WTC11 (cell line): ENCODE measurements at regions not wholly inside any gene's neighbourhood (a gene's known extent, or its start where the extent isn't known, plus 50 kb on each side); places are given as distances from the start of the nearest gene placed in this dataset.

Source experiments
- ATAC-seq: fragments of 200-7000 bp; cut with Tn5 transposase; 2 replicates; pipeline ENCODE4 v1.10.0; 2021; ENCODE audit warnings: mild to moderate bottlenecking, moderate library complexity
- CTCF ChIA-PET: fragments of 300-600 bp; sonication (Branson Sonifier 250); formaldehyde crosslinking; loops from one replicate; lab custom pipeline; 2021; ENCODE audit warnings: antibody characterized with exemption; lab: Charles Lee
- POLR2A ChIA-PET: fragments of 350-600 bp; sonication (Branson Sonifier 250); formaldehyde crosslinking; loops from one replicate; lab custom pipeline; 2021; ENCODE audit warnings: antibody characterized with exemption; lab: Charles Lee
- DNase-seq: peaks from one replicate; pipeline ENCODE4 v3.0.0; 2021; ENCODE audit warnings: low spot score
- H3K27ac Mint-ChIP-seq: 2 replicates; pipeline ENCODE4 v1.8.0; 2021; ENCODE audit warnings: mixed read lengths
- H3K27me3 Mint-ChIP-seq: 2 replicates; pipeline ENCODE4 v1.8.0; 2021; ENCODE audit warnings: low read depth, mild to moderate bottlenecking, moderate library complexity, mixed read lengths
- H3K36me3 Mint-ChIP-seq: 2 replicates; pipeline ENCODE4 v1.8.0; 2021; ENCODE audit warnings: mixed read lengths
- H3K4me1 Mint-ChIP-seq: 2 replicates; pipeline ENCODE4 v1.8.0; 2022; ENCODE audit warnings: mixed read lengths
- H3K4me3 Mint-ChIP-seq: 2 replicates; pipeline ENCODE4 v1.8.0; 2021; ENCODE audit warnings: mild to moderate bottlenecking, moderate library complexity, mixed read lengths
- H3K9me3 Mint-ChIP-seq: 2 replicates; pipeline ENCODE4 v1.8.0; 2021; ENCODE audit warnings: mixed read lengths
- ATF2 ChIP-seq: sonication (generic); formaldehyde crosslinking; IDR thresholded peaks from 2 replicates; pipeline ENCODE4 v1.8.1; 2022; ENCODE audit warnings: low read depth, missing genetic modification reagents, borderline replicate concordance
- ATF6 ChIP-seq: sonication (generic); formaldehyde crosslinking; IDR thresholded peaks from 2 replicates; pipeline ENCODE4 v1.8.1; 2023; ENCODE audit warnings: mild to moderate bottlenecking, missing genetic modification reagents
- E2F1 ChIP-seq: sonication (generic); formaldehyde crosslinking; IDR thresholded peaks from 2 replicates; pipeline ENCODE4 v1.8.0; 2022; ENCODE audit warnings: mild to moderate bottlenecking, missing genetic modification reagents
- EMX1 ChIP-seq: fragments of 250-450 bp; sonication (Bioruptor Pico); IDR thresholded peaks from 2 replicates; pipeline ENCODE4 v1.8.0; 2021; ENCODE audit warnings: mild to moderate bottlenecking
- ERG ChIP-seq: fragments of 250-450 bp; sonication (Bioruptor Pico); IDR thresholded peaks from 2 replicates; pipeline ENCODE4 v1.8.0; 2021; ENCODE audit warnings: mild to moderate bottlenecking
- FOXJ3 ChIP-seq: sonication (generic); formaldehyde crosslinking; IDR thresholded peaks from 2 replicates; pipeline ENCODE4 v1.9.0; 2021; ENCODE audit warnings: missing genetic modification reagents, mild to moderate bottlenecking, borderline replicate concordance
- FOXK1 ChIP-seq: sonication (generic); formaldehyde crosslinking; IDR thresholded peaks from 2 replicates; pipeline ENCODE4 v1.8.0; 2022; ENCODE audit warnings: mild to moderate bottlenecking, moderate library complexity, missing genetic modification reagents
- MLX ChIP-seq: sonication (generic); formaldehyde crosslinking; IDR thresholded peaks from 2 replicates; pipeline ENCODE4 v1.8.1; 2023; ENCODE audit warnings: mild to moderate bottlenecking, missing genetic modification reagents, moderate library complexity
- OVOL2 ChIP-seq: fragments of 250-450 bp; sonication (Bioruptor Pico); IDR thresholded peaks from 2 replicates; pipeline ENCODE4 v1.9.0; 2021; ENCODE audit warnings: mild to moderate bottlenecking, borderline replicate concordance
- RORB ChIP-seq: fragments of 250-450 bp; sonication (Bioruptor Pico); IDR thresholded peaks from 2 replicates; pipeline ENCODE4 v1.9.0; 2021; ENCODE audit warnings: mild to moderate bottlenecking
- SP1 ChIP-seq: sonication (generic); formaldehyde crosslinking; conservative IDR thresholded peaks from 2 replicates; pipeline ENCODE4 v1.8.1; 2022; ENCODE audit warnings: missing genetic modification reagents
- TEAD1 ChIP-seq: sonication (generic); formaldehyde crosslinking; IDR thresholded peaks from 2 replicates; pipeline ENCODE4 v1.8.0; 2022; ENCODE audit warnings: mild to moderate bottlenecking, missing genetic modification reagents
- TP53 ChIP-seq: sonication (generic); formaldehyde crosslinking; IDR thresholded peaks from 2 replicates; pipeline ENCODE4 v1.8.1; 2023; ENCODE audit warnings: mild to moderate bottlenecking, missing genetic modification reagents
- ZNF232 ChIP-seq: sonication (generic); formaldehyde crosslinking; IDR thresholded peaks from 2 replicates; pipeline ENCODE4 v1.8.0; 2022; ENCODE audit warnings: mild to moderate bottlenecking, missing genetic modification reagents
- ZNF281 ChIP-seq: sonication (generic); formaldehyde crosslinking; IDR thresholded peaks from 2 replicates; pipeline ENCODE4 v1.8.0; 2023; ENCODE audit warnings: mild to moderate bottlenecking, missing genetic modification reagents
- ZNF396 ChIP-seq: fragments of 250-450 bp; sonication (Bioruptor Pico); IDR thresholded peaks from 2 replicates; pipeline ENCODE4 v1.8.0; 2021; ENCODE audit warnings: mild to moderate bottlenecking, moderate library complexity, borderline replicate concordance
- ZNF416 ChIP-seq: fragments of 250-450 bp; sonication (Bioruptor Pico); IDR thresholded peaks from 2 replicates; pipeline ENCODE4 v1.9.0; 2021; ENCODE audit warnings: mild to moderate bottlenecking, inconsistent platforms
- ZNF423 ChIP-seq: fragments of 250-450 bp; sonication (Bioruptor Pico); IDR thresholded peaks from 2 replicates; pipeline ENCODE4 v2.1.2; 2022; ENCODE audit warnings: mild to moderate bottlenecking, moderate library complexity

GRCh38 chr22:47782328-47783075 lies 1020.1 kb downstream of the TBC1D22A start:
- Mint-ChIP-seq H3K9me3 (peaks cover 16% of the 10 kb centered on the region; the same call in 1 of the 2 replicates), H3K27me3 (no peaks in the 10 kb centered on the region), H3K4me1 (no peaks in the 10 kb centered on the region; the same call in 1 of the 2 replicates), H3K27ac (no peak overlapping the region), H3K4me3 (no peak overlapping the region), H3K36me3 (no peaks in the 10 kb centered on the region)
- ChIA-PET POLR2A (no interaction called here), CTCF (no interaction called here)
- ATAC-seq (no peak), DNase-seq (no peak)
- TF ChIP-seq ZNF396 (CRISPR knock-in tag) (no peak), FOXJ3 (CRISPR knock-in tag) (no peak), EMX1 (CRISPR knock-in tag) (no peak), ZNF416 (CRISPR knock-in tag) (no peak), RORB (CRISPR knock-in tag) (no peak), ATF6 (CRISPR knock-in tag) (no peak), ZNF281 (CRISPR knock-in tag) (no peak), SP1 (CRISPR knock-in tag) (no peak)

GRCh38 chr22:47781427-47782111 lies 1019.1 kb downstream of the TBC1D22A start:
- Mint-ChIP-seq H3K4me3 (no peak overlapping the region), H3K27ac (no peak overlapping the region), H3K27me3 (no peaks in the 10 kb centered on the region), H3K4me1 (peaks cover 2% of the 10 kb centered on the region), H3K9me3 (peaks cover 16% of the 10 kb centered on the region; the same call in 1 of the 2 replicates), H3K36me3 (no peaks in the 10 kb centered on the region)
- ChIA-PET POLR2A (no interaction called here), CTCF (interaction anchor here (0.5 kb wide), 1 partner anchor 175 kb away, joined by 4 read pairs; no protein-coding TSS in a partner anchor)
- TF ChIP-seq TP53 (CRISPR knock-in tag) (no peak), FOXK1 (CRISPR knock-in tag) (no peak), E2F1 (CRISPR knock-in tag) (no peak)
- DNase-seq (no peak), ATAC-seq (no peak)

GRCh38 chr22:47781024-47781423 lies 1018.6 kb downstream of the TBC1D22A start:
- Mint-ChIP-seq H3K36me3 (no peaks in the 10 kb centered on the region), H3K27me3 (no peaks in the 10 kb centered on the region), H3K4me3 (no peak overlapping the region), H3K4me1 (peaks cover 7% of the 10 kb centered on the region), H3K27ac (no peak overlapping the region), H3K9me3 (peaks cover 15% of the 10 kb centered on the region; the same call in 1 of the 2 replicates)
- CTCF ChIA-PET, result interaction anchor here (0.5 kb wide), 1 partner anchor 174 kb away, joined by 4 read pairs; no protein-coding TSS in a partner anchor
- ATAC-seq, result no peak
- no peak for DNase-seq
- POLR2A ChIA-PET, result no interaction called here
- TF ChIP-seq ZNF281 (CRISPR knock-in tag), result no peak
- no peak for TF ChIP-seq ATF2
- TF ChIP-seq ERG (CRISPR knock-in tag), result no peak
- no peak for TF ChIP-seq MLX (CRISPR knock-in tag)
- TF ChIP-seq ZNF396 (CRISPR knock-in tag), result no peak
- TF ChIP-seq ZNF232, result no peak
- no peak for TF ChIP-seq TEAD1
- no peak for TF ChIP-seq OVOL2 (CRISPR knock-in tag)
- TF ChIP-seq ZNF423, result no peak
